ENCODE measurements at regions not wholly inside any gene's neighbourhood (a gene's known extent, or its start where the extent isn't known, plus 50 kb on each side); places are given as distances from the start of the nearest gene placed in this dataset.

- TF ChIP-seq, protein P1, sequence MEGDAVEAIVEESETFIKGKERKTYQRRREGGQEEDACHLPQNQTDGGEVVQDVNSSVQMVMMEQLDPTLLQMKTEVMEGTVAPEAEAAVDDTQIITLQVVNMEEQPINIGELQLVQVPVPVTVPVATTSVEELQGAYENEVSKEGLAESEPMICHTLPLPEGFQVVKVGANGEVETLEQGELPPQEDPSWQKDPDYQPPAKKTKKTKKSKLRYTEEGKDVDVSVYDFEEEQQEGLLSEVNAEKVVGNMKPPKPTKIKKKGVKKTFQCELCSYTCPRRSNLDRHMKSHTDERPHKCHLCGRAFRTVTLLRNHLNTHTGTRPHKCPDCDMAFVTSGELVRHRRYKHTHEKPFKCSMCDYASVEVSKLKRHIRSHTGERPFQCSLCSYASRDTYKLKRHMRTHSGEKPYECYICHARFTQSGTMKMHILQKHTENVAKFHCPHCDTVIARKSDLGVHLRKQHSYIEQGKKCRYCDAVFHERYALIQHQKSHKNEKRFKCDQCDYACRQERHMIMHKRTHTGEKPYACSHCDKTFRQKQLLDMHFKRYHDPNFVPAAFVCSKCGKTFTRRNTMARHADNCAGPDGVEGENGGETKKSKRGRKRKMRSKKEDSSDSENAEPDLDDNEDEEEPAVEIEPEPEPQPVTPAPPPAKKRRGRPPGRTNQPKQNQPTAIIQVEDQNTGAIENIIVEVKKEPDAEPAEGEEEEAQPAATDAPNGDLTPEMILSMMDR (IDR thresholded peaks at IDR 0.05), result no peak
- no peak for TF ChIP-seq POLR2A (IDR thresholded peaks at IDR 0.05)
Measured at GRCh38 chr5:6111131-6111530, 267.2 kb downstream of the MED10 start.
